ENCODE measurements at regions not wholly inside any gene's neighbourhood (a gene's known extent, or its start where the extent isn't known, plus 50 kb on each side); places are given as distances from the start of the nearest gene placed in this dataset.

DNA sequence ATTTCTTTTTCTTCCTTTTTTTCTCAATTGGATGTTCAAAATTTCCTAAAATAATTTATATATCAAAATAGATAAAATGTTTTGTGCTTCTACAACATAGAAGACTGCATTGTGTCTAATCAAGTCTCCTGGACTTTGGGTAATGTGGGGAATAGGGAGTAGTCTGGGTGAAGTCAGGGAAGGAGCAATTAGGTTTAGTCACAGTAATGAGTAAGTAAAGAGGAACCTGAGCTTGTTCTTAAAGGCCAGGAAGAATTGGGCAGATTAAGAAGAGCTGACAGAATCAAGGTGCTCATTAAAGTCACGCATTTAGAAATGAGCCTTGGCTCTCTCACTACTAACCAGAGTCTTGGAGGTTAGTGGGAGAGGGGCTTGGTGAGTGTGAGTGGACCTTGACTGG is 233.3 kb upstream of the SSTR1 start:
- Mint-ChIP-seq H3K36me3 (peaks cover 2% of the 10 kb centered on the region; the same call in 1 of the 2 replicates), H3K4me1 (peaks cover 11% of the 10 kb centered on the region; the same call in 1 of the 2 replicates), H3K27ac (no peak overlapping the region), H3K27me3 (ENCODE audit: low read depth) (peaks cover 79% of the 10 kb centered on the region), H3K4me3 (no peak overlapping the region), H3K9me3 (peaks cover 22% of the 10 kb centered on the region)
- no peak for DNase-seq (ENCODE audit: low spot score)
- POLR2A ChIA-PET: no interaction called here
- no peak for ATAC-seq
- TF ChIP-seq ZNF219 (CRISPR knock-in tag; IDR thresholded peaks at IDR 0.05; ENCODE audit: borderline replicate concordance) (no peak), ELF4 (CRISPR knock-in tag; IDR thresholded peaks at IDR 0.05; ENCODE audit: low read depth) (no peak), ZBTB21 (CRISPR knock-in tag; IDR thresholded peaks at IDR 0.05; ENCODE audit: borderline replicate concordance) (no peak), ZNF232 (CRISPR knock-in tag; IDR thresholded peaks at IDR 0.05) (no peak), PRRX2 (CRISPR knock-in tag; IDR thresholded peaks at IDR 0.05) (no peak), NFATC4 (CRISPR knock-in tag; IDR thresholded peaks at IDR 0.05) (no peak), CTCF (IDR thresholded peaks at IDR 0.05) (no peak), TEAD1 (CRISPR knock-in tag; IDR thresholded peaks at IDR 0.05) (no peak), MYBL2 (CRISPR knock-in tag; IDR thresholded peaks at IDR 0.05) (no peak), ZNF416 (CRISPR knock-in tag; IDR thresholded peaks at IDR 0.05) (no peak)
- TF ChIP-seq, protein P1, sequence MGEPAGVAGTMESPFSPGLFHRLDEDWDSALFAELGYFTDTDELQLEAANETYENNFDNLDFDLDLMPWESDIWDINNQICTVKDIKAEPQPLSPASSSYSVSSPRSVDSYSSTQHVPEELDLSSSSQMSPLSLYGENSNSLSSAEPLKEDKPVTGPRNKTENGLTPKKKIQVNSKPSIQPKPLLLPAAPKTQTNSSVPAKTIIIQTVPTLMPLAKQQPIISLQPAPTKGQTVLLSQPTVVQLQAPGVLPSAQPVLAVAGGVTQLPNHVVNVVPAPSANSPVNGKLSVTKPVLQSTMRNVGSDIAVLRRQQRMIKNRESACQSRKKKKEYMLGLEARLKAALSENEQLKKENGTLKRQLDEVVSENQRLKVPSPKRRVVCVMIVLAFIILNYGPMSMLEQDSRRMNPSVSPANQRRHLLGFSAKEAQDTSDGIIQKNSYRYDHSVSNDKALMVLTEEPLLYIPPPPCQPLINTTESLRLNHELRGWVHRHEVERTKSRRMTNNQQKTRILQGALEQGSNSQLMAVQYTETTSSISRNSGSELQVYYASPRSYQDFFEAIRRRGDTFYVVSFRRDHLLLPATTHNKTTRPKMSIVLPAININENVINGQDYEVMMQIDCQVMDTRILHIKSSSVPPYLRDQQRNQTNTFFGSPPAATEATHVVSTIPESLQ (CRISPR knock-in tag; IDR thresholded peaks at IDR 0.05): no peak
- TF ChIP-seq, protein P2, sequence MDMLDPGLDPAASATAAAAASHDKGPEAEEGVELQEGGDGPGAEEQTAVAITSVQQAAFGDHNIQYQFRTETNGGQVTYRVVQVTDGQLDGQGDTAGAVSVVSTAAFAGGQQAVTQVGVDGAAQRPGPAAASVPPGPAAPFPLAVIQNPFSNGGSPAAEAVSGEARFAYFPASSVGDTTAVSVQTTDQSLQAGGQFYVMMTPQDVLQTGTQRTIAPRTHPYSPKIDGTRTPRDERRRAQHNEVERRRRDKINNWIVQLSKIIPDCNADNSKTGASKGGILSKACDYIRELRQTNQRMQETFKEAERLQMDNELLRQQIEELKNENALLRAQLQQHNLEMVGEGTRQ (CRISPR knock-in tag; IDR thresholded peaks at IDR 0.05): no peak
- TF ChIP-seq, protein P3, sequence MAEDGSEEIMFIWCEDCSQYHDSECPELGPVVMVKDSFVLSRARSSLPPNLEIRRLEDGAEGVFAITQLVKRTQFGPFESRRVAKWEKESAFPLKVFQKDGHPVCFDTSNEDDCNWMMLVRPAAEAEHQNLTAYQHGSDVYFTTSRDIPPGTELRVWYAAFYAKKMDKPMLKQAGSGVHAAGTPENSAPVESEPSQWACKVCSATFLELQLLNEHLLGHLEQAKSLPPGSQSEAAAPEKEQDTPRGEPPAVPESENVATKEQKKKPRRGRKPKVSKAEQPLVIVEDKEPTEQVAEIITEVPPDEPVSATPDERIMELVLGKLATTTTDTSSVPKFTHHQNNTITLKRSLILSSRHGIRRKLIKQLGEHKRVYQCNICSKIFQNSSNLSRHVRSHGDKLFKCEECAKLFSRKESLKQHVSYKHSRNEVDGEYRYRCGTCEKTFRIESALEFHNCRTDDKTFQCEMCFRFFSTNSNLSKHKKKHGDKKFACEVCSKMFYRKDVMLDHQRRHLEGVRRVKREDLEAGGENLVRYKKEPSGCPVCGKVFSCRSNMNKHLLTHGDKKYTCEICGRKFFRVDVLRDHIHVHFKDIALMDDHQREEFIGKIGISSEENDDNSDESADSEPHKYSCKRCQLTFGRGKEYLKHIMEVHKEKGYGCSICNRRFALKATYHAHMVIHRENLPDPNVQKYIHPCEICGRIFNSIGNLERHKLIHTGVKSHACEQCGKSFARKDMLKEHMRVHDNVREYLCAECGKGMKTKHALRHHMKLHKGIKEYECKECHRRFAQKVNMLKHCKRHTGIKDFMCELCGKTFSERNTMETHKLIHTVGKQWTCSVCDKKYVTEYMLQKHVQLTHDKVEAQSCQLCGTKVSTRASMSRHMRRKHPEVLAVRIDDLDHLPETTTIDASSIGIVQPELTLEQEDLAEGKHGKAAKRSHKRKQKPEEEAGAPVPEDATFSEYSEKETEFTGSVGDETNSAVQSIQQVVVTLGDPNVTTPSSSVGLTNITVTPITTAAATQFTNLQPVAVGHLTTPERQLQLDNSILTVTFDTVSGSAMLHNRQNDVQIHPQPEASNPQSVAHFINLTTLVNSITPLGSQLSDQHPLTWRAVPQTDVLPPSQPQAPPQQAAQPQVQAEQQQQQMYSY (CRISPR knock-in tag; IDR thresholded peaks at IDR 0.05): no peak
- TF ChIP-seq, protein P4, sequence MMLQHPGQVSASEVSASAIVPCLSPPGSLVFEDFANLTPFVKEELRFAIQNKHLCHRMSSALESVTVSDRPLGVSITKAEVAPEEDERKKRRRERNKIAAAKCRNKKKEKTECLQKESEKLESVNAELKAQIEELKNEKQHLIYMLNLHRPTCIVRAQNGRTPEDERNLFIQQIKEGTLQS (CRISPR knock-in tag; conservative IDR thresholded peaks at IDR 0.05): no peak
- TF ChIP-seq, protein P5, sequence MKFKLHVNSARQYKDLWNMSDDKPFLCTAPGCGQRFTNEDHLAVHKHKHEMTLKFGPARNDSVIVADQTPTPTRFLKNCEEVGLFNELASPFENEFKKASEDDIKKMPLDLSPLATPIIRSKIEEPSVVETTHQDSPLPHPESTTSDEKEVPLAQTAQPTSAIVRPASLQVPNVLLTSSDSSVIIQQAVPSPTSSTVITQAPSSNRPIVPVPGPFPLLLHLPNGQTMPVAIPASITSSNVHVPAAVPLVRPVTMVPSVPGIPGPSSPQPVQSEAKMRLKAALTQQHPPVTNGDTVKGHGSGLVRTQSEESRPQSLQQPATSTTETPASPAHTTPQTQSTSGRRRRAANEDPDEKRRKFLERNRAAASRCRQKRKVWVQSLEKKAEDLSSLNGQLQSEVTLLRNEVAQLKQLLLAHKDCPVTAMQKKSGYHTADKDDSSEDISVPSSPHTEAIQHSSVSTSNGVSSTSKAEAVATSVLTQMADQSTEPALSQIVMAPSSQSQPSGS (CRISPR knock-in tag; IDR thresholded peaks at IDR 0.05; ENCODE audit: borderline replicate concordance, low read depth): no peak
- CTCF ChIA-PET: no interaction called here

DNA sequence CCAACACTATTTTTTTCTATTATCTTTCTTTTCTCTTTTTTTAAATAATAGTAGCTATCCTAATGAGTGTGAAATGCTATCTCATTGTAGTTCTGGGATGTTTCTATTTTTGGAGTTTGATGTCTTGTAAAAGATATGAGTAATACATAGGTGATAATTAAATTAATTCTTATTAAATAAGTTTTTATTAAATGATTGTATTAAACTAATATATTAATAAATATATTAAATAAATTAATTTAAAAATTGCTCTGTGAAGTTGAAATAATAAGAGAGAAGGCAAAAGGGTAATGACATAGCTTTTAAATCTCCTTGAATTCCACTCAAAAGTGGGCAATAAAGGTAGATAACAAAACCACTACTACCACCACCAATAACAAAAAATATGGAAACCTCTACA is 230.2 kb upstream of the SSTR1 start:
- POLR2A ChIA-PET: no interaction called here
- peaks cover 54% of the 10 kb centered on the region for H3K27me3 Mint-ChIP-seq (ENCODE audit: low read depth)
- H3K4me3 Mint-ChIP-seq: no peak overlapping the region
- no peak overlapping the region for H3K27ac Mint-ChIP-seq
- DNase-seq (ENCODE audit: low spot score) (no peak), ATAC-seq (no peak)
- H3K9me3 Mint-ChIP-seq: peaks cover 52% of the 10 kb centered on the region
- H3K36me3 Mint-ChIP-seq: peaks cover 32% of the 10 kb centered on the region
- CTCF ChIA-PET: no interaction called here
- H3K4me1 Mint-ChIP-seq: no peaks in the 10 kb centered on the region
- TF ChIP-seq HMGA2 (CRISPR knock-in tag; IDR thresholded peaks at IDR 0.05) (peak; percentile 96), ZNF671 (CRISPR knock-in tag; IDR thresholded peaks at IDR 0.05) (no peak)

All from WTC11 (cell line).